SK-N-SH (cell line): ENCODE measurements at regions not wholly inside any gene's neighbourhood (a gene's known extent, or its start where the extent isn't known, plus 50 kb on each side); places are given as distances from the start of the nearest gene placed in this dataset.

Experiments used
- EP300 ChIP-seq, 2 experiments: IDR thresholded peaks; 2 replicates each; pipeline versions ENCODE4 v1.4.0 to v1.6.1; 2012; ENCODE audit warnings: borderline replicate concordance in 1 of 2, low read depth in 1 of 2, low read length in 1 of 2
- FOXM1 ChIP-seq: IDR thresholded peaks from 2 replicates; pipeline ENCODE4 v1.4.0; 2012; ENCODE audit warnings: low read depth, mild to moderate bottlenecking
- JUND ChIP-seq: IDR thresholded peaks from 2 replicates; pipeline ENCODE4 v1.4.0; 2012
- POLR2AphosphoS5 ChIP-seq: IDR thresholded peaks from 2 replicates; pipeline ENCODE4 v1.6.1; 2012; ENCODE audit warnings: low read depth, low read length
- RFX5 ChIP-seq: IDR thresholded peaks from 2 replicates; pipeline ENCODE4 v1.6.1; 2012; ENCODE audit warnings: mild to moderate bottlenecking, improper control_type of control experiment, low read length
- TF ChIP-seq, protein P1 (sequence below): fragments of 200-600 bp; sonication (generic); IDR thresholded peaks from 2 replicates; pipeline ENCODE4 v1.6.1; 2017; ENCODE audit warnings: antibody characterized with exemption, mild to moderate bottlenecking, moderate library complexity
- TF ChIP-seq, protein P2 (sequence below): IDR thresholded peaks from 2 replicates; pipeline ENCODE4 v1.6.1; 2012; ENCODE audit warnings: mild to moderate bottlenecking, low read depth, low read length, moderate library complexity

DNA sequence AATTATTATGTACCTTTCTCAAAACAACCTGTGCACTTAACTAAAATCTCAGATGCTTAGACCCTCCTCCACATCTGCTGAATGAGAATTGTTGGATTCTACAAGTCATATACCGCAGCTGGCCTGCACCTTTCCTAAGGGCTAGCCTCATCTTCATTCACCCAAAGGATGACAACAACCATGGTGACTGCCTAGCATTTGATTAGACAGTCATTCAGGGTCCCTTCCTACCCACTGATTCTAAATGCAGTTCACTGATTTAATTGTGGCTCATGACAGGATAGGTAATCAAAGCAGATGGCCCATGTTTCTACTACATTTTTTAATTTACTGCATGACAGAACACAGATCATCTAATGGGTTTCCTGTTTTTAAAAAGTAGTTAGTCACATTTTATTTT is 551.9 kb upstream of the SLC10A2 start:
- TF ChIP-seq, protein P1, sequence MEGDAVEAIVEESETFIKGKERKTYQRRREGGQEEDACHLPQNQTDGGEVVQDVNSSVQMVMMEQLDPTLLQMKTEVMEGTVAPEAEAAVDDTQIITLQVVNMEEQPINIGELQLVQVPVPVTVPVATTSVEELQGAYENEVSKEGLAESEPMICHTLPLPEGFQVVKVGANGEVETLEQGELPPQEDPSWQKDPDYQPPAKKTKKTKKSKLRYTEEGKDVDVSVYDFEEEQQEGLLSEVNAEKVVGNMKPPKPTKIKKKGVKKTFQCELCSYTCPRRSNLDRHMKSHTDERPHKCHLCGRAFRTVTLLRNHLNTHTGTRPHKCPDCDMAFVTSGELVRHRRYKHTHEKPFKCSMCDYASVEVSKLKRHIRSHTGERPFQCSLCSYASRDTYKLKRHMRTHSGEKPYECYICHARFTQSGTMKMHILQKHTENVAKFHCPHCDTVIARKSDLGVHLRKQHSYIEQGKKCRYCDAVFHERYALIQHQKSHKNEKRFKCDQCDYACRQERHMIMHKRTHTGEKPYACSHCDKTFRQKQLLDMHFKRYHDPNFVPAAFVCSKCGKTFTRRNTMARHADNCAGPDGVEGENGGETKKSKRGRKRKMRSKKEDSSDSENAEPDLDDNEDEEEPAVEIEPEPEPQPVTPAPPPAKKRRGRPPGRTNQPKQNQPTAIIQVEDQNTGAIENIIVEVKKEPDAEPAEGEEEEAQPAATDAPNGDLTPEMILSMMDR = no peak
- TF ChIP-seq POLR2AphosphoS5 = no peak
- no peak for TF ChIP-seq JUND
- TF ChIP-seq RFX5 = no peak
- TF ChIP-seq, protein P2, sequence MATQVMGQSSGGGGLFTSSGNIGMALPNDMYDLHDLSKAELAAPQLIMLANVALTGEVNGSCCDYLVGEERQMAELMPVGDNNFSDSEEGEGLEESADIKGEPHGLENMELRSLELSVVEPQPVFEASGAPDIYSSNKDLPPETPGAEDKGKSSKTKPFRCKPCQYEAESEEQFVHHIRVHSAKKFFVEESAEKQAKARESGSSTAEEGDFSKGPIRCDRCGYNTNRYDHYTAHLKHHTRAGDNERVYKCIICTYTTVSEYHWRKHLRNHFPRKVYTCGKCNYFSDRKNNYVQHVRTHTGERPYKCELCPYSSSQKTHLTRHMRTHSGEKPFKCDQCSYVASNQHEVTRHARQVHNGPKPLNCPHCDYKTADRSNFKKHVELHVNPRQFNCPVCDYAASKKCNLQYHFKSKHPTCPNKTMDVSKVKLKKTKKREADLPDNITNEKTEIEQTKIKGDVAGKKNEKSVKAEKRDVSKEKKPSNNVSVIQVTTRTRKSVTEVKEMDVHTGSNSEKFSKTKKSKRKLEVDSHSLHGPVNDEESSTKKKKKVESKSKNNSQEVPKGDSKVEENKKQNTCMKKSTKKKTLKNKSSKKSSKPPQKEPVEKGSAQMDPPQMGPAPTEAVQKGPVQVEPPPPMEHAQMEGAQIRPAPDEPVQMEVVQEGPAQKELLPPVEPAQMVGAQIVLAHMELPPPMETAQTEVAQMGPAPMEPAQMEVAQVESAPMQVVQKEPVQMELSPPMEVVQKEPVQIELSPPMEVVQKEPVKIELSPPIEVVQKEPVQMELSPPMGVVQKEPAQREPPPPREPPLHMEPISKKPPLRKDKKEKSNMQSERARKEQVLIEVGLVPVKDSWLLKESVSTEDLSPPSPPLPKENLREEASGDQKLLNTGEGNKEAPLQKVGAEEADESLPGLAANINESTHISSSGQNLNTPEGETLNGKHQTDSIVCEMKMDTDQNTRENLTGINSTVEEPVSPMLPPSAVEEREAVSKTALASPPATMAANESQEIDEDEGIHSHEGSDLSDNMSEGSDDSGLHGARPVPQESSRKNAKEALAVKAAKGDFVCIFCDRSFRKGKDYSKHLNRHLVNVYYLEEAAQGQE = no peak
- TF ChIP-seq FOXM1 = no peak
- no peak for TF ChIP-seq EP300 (IDR thresholded peaks at IDR 0.05; ENCODE audit: borderline replicate concordance in 1 of 2, low read depth in 1 of 2, low read length in 1 of 2)
